Liver (tissue), 8 donors: ENCODE measurements at regions not wholly inside any gene's neighbourhood (a gene's known extent, or its start where the extent isn't known, plus 50 kb on each side); places are given as distances from the start of the nearest gene placed in this dataset.

ENCODE experiments used
- DNase-seq: peaks from one replicate; pipeline ENCODE4 v3.0.0-alpha.2; 2017; ENCODE audit warnings: low spot score
- H3K27ac ChIP-seq, 2 donors: one replicate each; pipeline ENCODE4 v1.7.0; 2013; ENCODE audit warnings: inconsistent platforms in 2 of 2, low read length in 2 of 2, control low read depth in 1 of 2, low read depth in 1 of 2, mild to moderate bottlenecking in 1 of 2
- H3K27me3 ChIP-seq, 4 donors: one replicate each; pipeline versions ENCODE4 v1.6.1 to v1.7.0; 2013; ENCODE audit warnings: low read length in 3 of 4, inconsistent platforms in 1 of 4, mild to moderate bottlenecking in 1 of 4, moderate library complexity in 1 of 4; ENCODE audit not compliant: control insufficient read depth in 4 of 4, insufficient read depth in 4 of 4
- H3K36me3 ChIP-seq, 4 donors: one replicate each; pipeline versions ENCODE4 v1.6.1 to v1.7.0; 2013; ENCODE audit warnings: low read length in 3 of 4, mild to moderate bottlenecking in 3 of 4, low read depth in 1 of 4, moderate library complexity in 1 of 4; ENCODE audit not compliant: control insufficient read depth in 4 of 4, insufficient read depth in 3 of 4
- H3K4me1 ChIP-seq, 4 donors: one replicate each; pipeline versions ENCODE4 v1.6.1 to v1.7.0; 2013; ENCODE audit warnings: low read length in 3 of 4, mild to moderate bottlenecking in 3 of 4, moderate library complexity in 1 of 4; ENCODE audit not compliant: control insufficient read depth in 4 of 4, insufficient read depth in 4 of 4
- H3K4me3 ChIP-seq, 3 donors: one replicate each; pipeline versions ENCODE4 v1.6.1 to v1.7.0; 2013; ENCODE audit warnings: low read length in 3 of 3, control low read depth in 1 of 3, low read depth in 1 of 3, mild to moderate bottlenecking in 1 of 3
- H3K9ac ChIP-seq, 2 donors: one replicate each; pipeline ENCODE4 v1.7.0; 2013; ENCODE audit warnings: low read length in 2 of 2, mild to moderate bottlenecking in 2 of 2, moderate library complexity in 2 of 2, control low read depth in 1 of 2, low read depth in 1 of 2
- H3K9me3 ChIP-seq, 4 donors: one replicate each; pipeline versions ENCODE4 v1.6.1 to v1.7.0; 2013; ENCODE audit warnings: low read length in 3 of 4; ENCODE audit not compliant: control insufficient read depth in 4 of 4
- EGR1 ChIP-seq, 2 donors: IDR thresholded peaks; 2 replicates each; pipeline ENCODE4 v1.6.1; 2016 to 2018; ENCODE audit warnings: antibody characterized with exemption in 2 of 2, low read depth in 2 of 2
- FOXA1 ChIP-seq: IDR thresholded peaks from 2 replicates; pipeline ENCODE4 v1.6.1; 2016; ENCODE audit warnings: antibody characterized with exemption
- GABPA ChIP-seq, 2 donors: IDR thresholded peaks in 1 of 2; conservative IDR thresholded peaks in 1 of 2; 2 replicates each; pipeline ENCODE4 v1.6.1; 2016; ENCODE audit warnings: antibody characterized with exemption in 2 of 2, mild to moderate bottlenecking in 1 of 2, moderate library complexity in 1 of 2
- JUND ChIP-seq, 2 donors: IDR thresholded peaks; 2 replicates each; pipeline ENCODE4 v1.6.1; 2016; ENCODE audit warnings: antibody characterized with exemption in 2 of 2
- NR2F2 ChIP-seq: IDR thresholded peaks from 2 replicates; pipeline ENCODE4 v1.6.1; 2016; ENCODE audit warnings: antibody characterized with exemption
- RAD21 ChIP-seq, 2 donors: IDR thresholded peaks; 2 replicates each; pipeline ENCODE4 v1.6.1; 2016; ENCODE audit warnings: antibody characterized with exemption in 2 of 2, mild to moderate bottlenecking in 2 of 2
- SP1 ChIP-seq: IDR thresholded peaks from 2 replicates; pipeline ENCODE4 v1.6.1; 2018; ENCODE audit warnings: antibody characterized with exemption, mild to moderate bottlenecking
- TAF1 ChIP-seq: conservative IDR thresholded peaks from 2 replicates; pipeline ENCODE4 v1.6.1; 2016; ENCODE audit warnings: antibody characterized with exemption, mild to moderate bottlenecking
- YY1 ChIP-seq: IDR thresholded peaks from 2 replicates; pipeline ENCODE4 v1.6.1; 2016; ENCODE audit warnings: antibody characterized with exemption, mild to moderate bottlenecking
- WGBS: extraction: QIAGEN DNeasy Blood & Tissue Kit; methylation state at CpG from one replicate; pipeline ENCODE4 v1.1.7; 2013; 5-methylcytosine and 5-hydroxymethylcytosine counted together
- TF ChIP-seq, protein P1 (sequence below): IDR thresholded peaks from 2 replicates; pipeline ENCODE4 v1.6.1; 2016; ENCODE audit warnings: antibody characterized with exemption, mild to moderate bottlenecking
- TF ChIP-seq, protein P2 (sequence below): IDR thresholded peaks from 2 replicates; pipeline ENCODE4 v1.6.1; 2016; ENCODE audit warnings: antibody characterized with exemption
- TF ChIP-seq, protein P3 (sequence below): IDR thresholded peaks from 2 replicates; pipeline ENCODE4 v1.6.1; 2016; ENCODE audit warnings: antibody characterized with exemption
- TF ChIP-seq, protein P4 (sequence below): fragments of 150-350 bp; IDR thresholded peaks from 2 replicates; pipeline ENCODE4 v1.5.1; 2017; ENCODE audit warnings: improper control_type of control experiment, low read depth, low read length; ENCODE audit not compliant: missing input control
- TF ChIP-seq, protein P5 (sequence below): IDR thresholded peaks from 2 replicates; pipeline ENCODE4 v1.6.1; 2016; ENCODE audit warnings: antibody characterized with exemption
- donor health status: healthy.
- donor health status: healthy.
- donor health status: healthy.
- donor health status: healthy.
- donor health status: healthy.

DNA sequence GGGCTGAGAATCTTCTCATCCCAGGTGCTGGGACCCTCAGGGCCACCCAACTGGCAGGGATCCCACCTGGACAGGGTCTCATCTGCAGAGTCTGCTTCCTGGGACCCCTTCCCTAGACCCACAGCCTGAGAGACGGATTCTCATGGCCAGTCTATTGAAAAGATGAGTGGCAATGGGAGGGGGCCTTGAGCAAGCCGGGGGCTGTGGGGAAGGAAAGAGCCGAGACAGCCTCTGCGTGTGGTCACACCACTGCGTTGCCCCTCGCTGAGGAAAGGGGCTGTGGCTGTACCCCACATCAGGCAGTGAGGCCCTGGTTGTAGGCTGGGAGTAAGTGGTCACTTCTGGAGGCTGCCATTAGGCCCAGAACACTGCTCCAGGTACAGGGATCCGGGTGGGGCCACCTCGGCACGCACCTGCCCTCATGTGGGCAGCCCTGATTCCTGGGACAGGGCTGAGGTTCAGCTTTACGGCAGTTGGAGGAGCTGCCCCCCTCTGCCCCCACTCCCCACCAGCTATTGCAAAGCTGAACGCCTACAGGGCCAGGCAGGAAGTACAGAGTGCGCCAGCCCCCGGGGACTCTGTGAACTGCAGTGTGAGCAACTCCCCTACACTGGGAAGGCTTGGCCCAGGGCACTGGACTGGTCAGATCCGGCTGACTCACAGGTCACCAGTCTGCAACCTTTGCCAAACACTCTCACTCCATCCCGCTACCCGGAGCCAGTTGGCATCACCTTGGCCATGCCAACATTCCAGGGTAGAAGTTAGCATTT, 106.9 kb downstream of the RIPK4 start:
- Histone ChIP-seq H3K27me3 (no peaks in the 10 kb centered on the region), H3K4me3 (no peak overlapping the region), H3K9me3 (no peaks in the 10 kb centered on the region), H3K9ac (no peak overlapping the region), H3K27ac (no peak overlapping the region), H3K4me1 (peaks cover 0 to 2% (median 1%) of the 10 kb centered on the region in 4 donors), H3K36me3 (no peaks in the 10 kb centered on the region)
- WGBS, result 84% methylated on average over 16 of the region's 16 CpGs
- TF ChIP-seq SP1 (no peak), GABPA (IDR thresholded peaks at IDR 0.05 in 1 of 2, conservative IDR thresholded peaks at IDR 0.05 in 1 of 2) (no peak), TAF1 (no peak), FOXA1 (no peak), NR2F2 (no peak), RAD21 (IDR thresholded peaks at IDR 0.05) (no peak), EGR1 (IDR thresholded peaks at IDR 0.05; ENCODE audit: low read depth in 2 of 2) (no peak), YY1 (no peak), JUND (IDR thresholded peaks at IDR 0.05) (no peak)
- TF ChIP-seq, protein P1, sequence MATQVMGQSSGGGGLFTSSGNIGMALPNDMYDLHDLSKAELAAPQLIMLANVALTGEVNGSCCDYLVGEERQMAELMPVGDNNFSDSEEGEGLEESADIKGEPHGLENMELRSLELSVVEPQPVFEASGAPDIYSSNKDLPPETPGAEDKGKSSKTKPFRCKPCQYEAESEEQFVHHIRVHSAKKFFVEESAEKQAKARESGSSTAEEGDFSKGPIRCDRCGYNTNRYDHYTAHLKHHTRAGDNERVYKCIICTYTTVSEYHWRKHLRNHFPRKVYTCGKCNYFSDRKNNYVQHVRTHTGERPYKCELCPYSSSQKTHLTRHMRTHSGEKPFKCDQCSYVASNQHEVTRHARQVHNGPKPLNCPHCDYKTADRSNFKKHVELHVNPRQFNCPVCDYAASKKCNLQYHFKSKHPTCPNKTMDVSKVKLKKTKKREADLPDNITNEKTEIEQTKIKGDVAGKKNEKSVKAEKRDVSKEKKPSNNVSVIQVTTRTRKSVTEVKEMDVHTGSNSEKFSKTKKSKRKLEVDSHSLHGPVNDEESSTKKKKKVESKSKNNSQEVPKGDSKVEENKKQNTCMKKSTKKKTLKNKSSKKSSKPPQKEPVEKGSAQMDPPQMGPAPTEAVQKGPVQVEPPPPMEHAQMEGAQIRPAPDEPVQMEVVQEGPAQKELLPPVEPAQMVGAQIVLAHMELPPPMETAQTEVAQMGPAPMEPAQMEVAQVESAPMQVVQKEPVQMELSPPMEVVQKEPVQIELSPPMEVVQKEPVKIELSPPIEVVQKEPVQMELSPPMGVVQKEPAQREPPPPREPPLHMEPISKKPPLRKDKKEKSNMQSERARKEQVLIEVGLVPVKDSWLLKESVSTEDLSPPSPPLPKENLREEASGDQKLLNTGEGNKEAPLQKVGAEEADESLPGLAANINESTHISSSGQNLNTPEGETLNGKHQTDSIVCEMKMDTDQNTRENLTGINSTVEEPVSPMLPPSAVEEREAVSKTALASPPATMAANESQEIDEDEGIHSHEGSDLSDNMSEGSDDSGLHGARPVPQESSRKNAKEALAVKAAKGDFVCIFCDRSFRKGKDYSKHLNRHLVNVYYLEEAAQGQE, result no peak
- TF ChIP-seq, protein P2, sequence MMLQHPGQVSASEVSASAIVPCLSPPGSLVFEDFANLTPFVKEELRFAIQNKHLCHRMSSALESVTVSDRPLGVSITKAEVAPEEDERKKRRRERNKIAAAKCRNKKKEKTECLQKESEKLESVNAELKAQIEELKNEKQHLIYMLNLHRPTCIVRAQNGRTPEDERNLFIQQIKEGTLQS, result no peak
- TF ChIP-seq, protein P3, sequence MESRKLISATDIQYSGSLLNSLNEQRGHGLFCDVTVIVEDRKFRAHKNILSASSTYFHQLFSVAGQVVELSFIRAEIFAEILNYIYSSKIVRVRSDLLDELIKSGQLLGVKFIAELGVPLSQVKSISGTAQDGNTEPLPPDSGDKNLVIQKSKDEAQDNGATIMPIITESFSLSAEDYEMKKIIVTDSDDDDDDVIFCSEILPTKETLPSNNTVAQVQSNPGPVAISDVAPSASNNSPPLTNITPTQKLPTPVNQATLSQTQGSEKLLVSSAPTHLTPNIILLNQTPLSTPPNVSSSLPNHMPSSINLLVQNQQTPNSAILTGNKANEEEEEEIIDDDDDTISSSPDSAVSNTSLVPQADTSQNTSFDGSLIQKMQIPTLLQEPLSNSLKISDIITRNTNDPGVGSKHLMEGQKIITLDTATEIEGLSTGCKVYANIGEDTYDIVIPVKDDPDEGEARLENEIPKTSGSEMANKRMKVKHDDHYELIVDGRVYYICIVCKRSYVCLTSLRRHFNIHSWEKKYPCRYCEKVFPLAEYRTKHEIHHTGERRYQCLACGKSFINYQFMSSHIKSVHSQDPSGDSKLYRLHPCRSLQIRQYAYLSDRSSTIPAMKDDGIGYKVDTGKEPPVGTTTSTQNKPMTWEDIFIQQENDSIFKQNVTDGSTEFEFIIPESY, result no peak
- TF ChIP-seq, protein P4, sequence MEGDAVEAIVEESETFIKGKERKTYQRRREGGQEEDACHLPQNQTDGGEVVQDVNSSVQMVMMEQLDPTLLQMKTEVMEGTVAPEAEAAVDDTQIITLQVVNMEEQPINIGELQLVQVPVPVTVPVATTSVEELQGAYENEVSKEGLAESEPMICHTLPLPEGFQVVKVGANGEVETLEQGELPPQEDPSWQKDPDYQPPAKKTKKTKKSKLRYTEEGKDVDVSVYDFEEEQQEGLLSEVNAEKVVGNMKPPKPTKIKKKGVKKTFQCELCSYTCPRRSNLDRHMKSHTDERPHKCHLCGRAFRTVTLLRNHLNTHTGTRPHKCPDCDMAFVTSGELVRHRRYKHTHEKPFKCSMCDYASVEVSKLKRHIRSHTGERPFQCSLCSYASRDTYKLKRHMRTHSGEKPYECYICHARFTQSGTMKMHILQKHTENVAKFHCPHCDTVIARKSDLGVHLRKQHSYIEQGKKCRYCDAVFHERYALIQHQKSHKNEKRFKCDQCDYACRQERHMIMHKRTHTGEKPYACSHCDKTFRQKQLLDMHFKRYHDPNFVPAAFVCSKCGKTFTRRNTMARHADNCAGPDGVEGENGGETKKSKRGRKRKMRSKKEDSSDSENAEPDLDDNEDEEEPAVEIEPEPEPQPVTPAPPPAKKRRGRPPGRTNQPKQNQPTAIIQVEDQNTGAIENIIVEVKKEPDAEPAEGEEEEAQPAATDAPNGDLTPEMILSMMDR, result no peak
- TF ChIP-seq, protein P5, sequence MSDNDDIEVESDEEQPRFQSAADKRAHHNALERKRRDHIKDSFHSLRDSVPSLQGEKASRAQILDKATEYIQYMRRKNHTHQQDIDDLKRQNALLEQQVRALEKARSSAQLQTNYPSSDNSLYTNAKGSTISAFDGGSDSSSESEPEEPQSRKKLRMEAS, result no peak
- DNase-seq, result no peak
